H9 (cell line): ENCODE measurements at regions not wholly inside any gene's neighbourhood (a gene's known extent, or its start where the extent isn't known, plus 50 kb on each side); places are given as distances from the start of the nearest gene placed in this dataset.

Experiments
- DNase-seq: peaks from one replicate; pipeline ENCODE4 v3.0.0-alpha.2; 2017
- H2AFZ ChIP-seq: one replicate; pipeline ENCODE4 v1.6.1; 2013; ENCODE audit warnings: mild to moderate bottlenecking, low read length, control low read depth, moderate library complexity
- H2AK5ac ChIP-seq: 2 replicates; pipeline ENCODE4 v1.6.1; 2013; ENCODE audit warnings: low read length, control low read depth, mixed read lengths; ENCODE audit not compliant: insufficient read length
- H2BK120ac ChIP-seq: one replicate; pipeline ENCODE4 v1.6.1; 2013; ENCODE audit warnings: low read depth, mild to moderate bottlenecking, low read length, control low read depth, inconsistent platforms; ENCODE audit not compliant: poor library complexity, severe bottlenecking
- H2BK12ac ChIP-seq: 2 replicates; pipeline ENCODE4 v1.6.1; 2013; ENCODE audit warnings: low read length, control low read depth, mixed read lengths, low read depth; ENCODE audit not compliant: insufficient read length
- H2BK15ac ChIP-seq: 2 replicates; pipeline ENCODE4 v1.6.1; 2013; ENCODE audit warnings: low read depth, low read length, control low read depth
- H2BK20ac ChIP-seq: one replicate; pipeline ENCODE4 v1.6.1; 2013; ENCODE audit warnings: low read depth, mild to moderate bottlenecking, low read length, control low read depth, inconsistent platforms; ENCODE audit not compliant: poor library complexity, severe bottlenecking
- H2BK5ac ChIP-seq: 2 replicates; pipeline ENCODE4 v1.6.1; 2013; ENCODE audit warnings: low read length, control low read depth, mixed read lengths; ENCODE audit not compliant: insufficient read length
- H3K14ac ChIP-seq: 2 replicates; pipeline ENCODE4 v1.6.1; 2013; ENCODE audit warnings: low read length, control low read depth; ENCODE audit not compliant: insufficient read depth
- H3K18ac ChIP-seq: 2 replicates; pipeline ENCODE4 v1.6.1; 2013; ENCODE audit warnings: low read depth, mild to moderate bottlenecking, mixed read lengths, low read length, control low read depth; ENCODE audit not compliant: insufficient read length
- H3K23ac ChIP-seq: 2 replicates; pipeline ENCODE4 v1.6.1; 2013; ENCODE audit warnings: low read length, control low read depth, mixed read lengths, low read depth; ENCODE audit not compliant: insufficient read length
- H3K23me2 ChIP-seq: 2 replicates; pipeline ENCODE4 v1.6.1; 2013; ENCODE audit warnings: low read depth, mild to moderate bottlenecking, mixed read lengths, low read length, control low read depth; ENCODE audit not compliant: insufficient read length, poor library complexity, severe bottlenecking
- H3K27ac ChIP-seq: 2 replicates; pipeline ENCODE4 v1.5.1; 2013; ENCODE audit warnings: low read length, control low read depth, mixed read lengths, low read depth; ENCODE audit not compliant: insufficient read length
- H3K27me3 ChIP-seq: 2 replicates; pipeline ENCODE4 v1.6.1; 2013; ENCODE audit warnings: low read length, control low read depth, inconsistent platforms; ENCODE audit not compliant: insufficient read depth
- H3K4ac ChIP-seq: 2 replicates; pipeline ENCODE4 v1.6.1; 2013; ENCODE audit warnings: low read depth, mild to moderate bottlenecking, control low read depth, inconsistent platforms, low read length, moderate library complexity
- H3K4me1 ChIP-seq: 2 replicates; pipeline ENCODE4 v1.6.1; 2013; ENCODE audit warnings: low read length, control low read depth, inconsistent platforms; ENCODE audit not compliant: insufficient read depth
- H3K4me2 ChIP-seq: 2 replicates; pipeline ENCODE4 v1.6.1; 2013; ENCODE audit warnings: low read length, control low read depth, mixed read lengths; ENCODE audit not compliant: insufficient read length, insufficient read depth
- H3K56ac ChIP-seq: 2 replicates; pipeline ENCODE4 v1.6.1; 2013; ENCODE audit warnings: low read depth, mild to moderate bottlenecking, mixed read lengths, low read length, control low read depth; ENCODE audit not compliant: insufficient read length
- H3K79me1 ChIP-seq: 2 replicates; pipeline ENCODE4 v1.6.1; 2013; ENCODE audit warnings: low read depth, mild to moderate bottlenecking, moderate library complexity, low read length, control low read depth, inconsistent platforms; ENCODE audit not compliant: insufficient read depth, poor library complexity, severe bottlenecking
- H3K79me2 ChIP-seq: 2 replicates; pipeline ENCODE4 v1.6.1; 2013; ENCODE audit warnings: low read length, control low read depth, inconsistent platforms; ENCODE audit not compliant: insufficient read depth
- H3K9ac ChIP-seq: 2 replicates; pipeline ENCODE4 v1.6.1; 2013; ENCODE audit warnings: low read length, control low read depth, mixed read lengths; ENCODE audit not compliant: insufficient read length; ENCODE audit errors: extremely low read depth
- H3K9me3 ChIP-seq: one replicate; pipeline ENCODE4 v1.6.1; 2013; ENCODE audit warnings: low read depth, low read length, inconsistent platforms; ENCODE audit not compliant: control insufficient read depth
- H3T11ph ChIP-seq: one replicate; pipeline ENCODE4 v1.6.1; 2013; ENCODE audit warnings: mild to moderate bottlenecking, low read length, control low read depth, inconsistent platforms
- H4K20me1 ChIP-seq: one replicate; pipeline ENCODE4 v1.6.1; 2013; ENCODE audit not compliant: control insufficient read depth, insufficient read length, insufficient read depth
- H4K5ac ChIP-seq: 2 replicates; pipeline ENCODE4 v1.6.1; 2013; ENCODE audit warnings: low read depth, mild to moderate bottlenecking, mixed read lengths, low read length, control low read depth; ENCODE audit not compliant: insufficient read length
- H4K8ac ChIP-seq: replicated peaks from 2 replicates; pipeline ENCODE4 v1.6.1; 2013; ENCODE audit warnings: low read length, control low read depth, mixed read lengths, low read depth; ENCODE audit not compliant: insufficient read length
- H4K91ac ChIP-seq: 2 replicates; pipeline ENCODE4 v1.6.1; 2013; ENCODE audit warnings: low read depth, mild to moderate bottlenecking, moderate library complexity, mixed read lengths, low read length, control low read depth; ENCODE audit not compliant: insufficient read length
- H3K27ac Mint-ChIP-seq, 3 experiments: 2 replicates in 2 of 3; 3 replicates in 1 of 3; pipeline ENCODE4 v1.8.0; 2020 to 2021; ENCODE audit warnings: mixed read lengths in 3 of 3, mild to moderate bottlenecking in 1 of 3, moderate library complexity in 1 of 3
- H3K27me3 Mint-ChIP-seq: 2 replicates; pipeline ENCODE4 v1.8.0; 2021; ENCODE audit warnings: low read depth, mild to moderate bottlenecking, moderate library complexity, mixed read lengths
- H3K36me3 Mint-ChIP-seq, 3 experiments: 2 replicates in 2 of 3; 3 replicates in 1 of 3; pipeline ENCODE4 v1.8.0; 2020 to 2021; ENCODE audit warnings: low read depth in 3 of 3, mixed read lengths in 3 of 3; ENCODE audit not compliant: insufficient read depth in 1 of 3
- H3K4me1 Mint-ChIP-seq, 2 experiments: 2 replicates each; pipeline ENCODE4 v1.8.0; 2020; ENCODE audit warnings: mixed read lengths in 2 of 2
- H3K4me3 Mint-ChIP-seq, 2 experiments: 2 replicates in 1 of 2; 3 replicates in 1 of 2; pipeline ENCODE4 v1.8.0; 2020 to 2021; ENCODE audit warnings: mild to moderate bottlenecking in 2 of 2, mixed read lengths in 2 of 2, moderate library complexity in 1 of 2
- H3K9me3 Mint-ChIP-seq, 2 experiments: 2 replicates in 1 of 2; 3 replicates in 1 of 2; pipeline ENCODE4 v1.8.0; 2020; ENCODE audit warnings: mild to moderate bottlenecking in 2 of 2, mixed read lengths in 2 of 2, moderate library complexity in 1 of 2
- WGBS: extraction: QIAGEN DNeasy Blood & Tissue Kit; methylation state at CpG from one replicate; pipeline ENCODE4 v1.1.7; 2013; ENCODE audit warnings: missing lambda C conversion rate, low lambda C conversion rate, mixed read lengths; ENCODE audit not compliant: insufficient read length; ENCODE audit errors: extremely low coverage; 5-methylcytosine and 5-hydroxymethylcytosine counted together
- TF ChIP-seq, protein P1 (sequence below): fragments of 200-600 bp; sonication (generic); conservative IDR thresholded peaks from 3 replicates; pipeline ENCODE4 v1.8.0; 2021; ENCODE audit warnings: antibody characterized with exemption, mild to moderate bottlenecking

DNA sequence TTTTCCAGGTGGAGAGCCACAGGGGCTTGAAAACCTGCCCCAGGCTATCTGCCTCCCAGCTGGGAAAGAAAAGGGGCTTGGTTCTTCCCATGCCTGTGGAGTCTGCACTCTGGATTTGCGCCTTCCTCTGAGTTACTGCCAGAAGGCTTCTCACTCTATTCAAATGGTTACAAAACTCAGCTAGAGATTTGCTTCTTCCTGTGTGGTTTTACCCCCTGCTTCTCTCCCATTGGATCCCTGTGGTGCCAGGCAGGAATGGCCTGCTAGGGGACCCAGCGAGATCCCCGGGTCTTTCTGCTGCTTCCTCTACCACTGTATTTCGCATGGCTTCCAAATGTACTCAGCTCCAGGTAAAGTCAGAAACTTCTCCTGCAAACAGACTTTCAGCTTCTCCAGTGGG, 192.0 kb upstream of the HS3ST5 start:
- peaks cover 14 to 18% of the 10 kb centered on the region in 2 experiments for H3K4me1 Mint-ChIP-seq
- H3K23ac ChIP-seq = no peak overlapping the region
- peak overlapping the region; percentile 83 to 88 (median 83) for H3K27ac Mint-ChIP-seq
- H3K36me3 Mint-ChIP-seq = peaks cover 0 to 14% (median 6%) of the 10 kb centered on the region in 3 experiments; a peak in 4 of 7 replicates
- no peaks in the 10 kb centered on the region for H3K79me1 ChIP-seq
- no peak overlapping the region for H3T11ph ChIP-seq
- H2BK120ac ChIP-seq = no peak overlapping the region
- H4K5ac ChIP-seq = no peak overlapping the region
- no peak overlapping the region for H3K4ac ChIP-seq
- H3K79me2 ChIP-seq = no peaks in the 10 kb centered on the region
- H3K27me3 ChIP-seq = no peaks in the 10 kb centered on the region
- H4K20me1 ChIP-seq = no peaks in the 10 kb centered on the region
- H3K27me3 Mint-ChIP-seq = no peaks in the 10 kb centered on the region
- no peak overlapping the region for H3K27ac ChIP-seq
- H2BK12ac ChIP-seq = no peak overlapping the region
- H2AFZ ChIP-seq = no peak overlapping the region
- no peak overlapping the region for H3K4me2 ChIP-seq
- no peak overlapping the region for H4K8ac ChIP-seq
- no peak overlapping the region for H3K9ac ChIP-seq
- no CpG with 5 or more reads among the region's 4 CpGs for WGBS
- no peak overlapping the region for H3K4me3 Mint-ChIP-seq
- no peaks in the 10 kb centered on the region for H3K23me2 ChIP-seq
- no peak for DNase-seq
- H3K9me3 Mint-ChIP-seq = peaks cover 0 to 4% of the 10 kb centered on the region in 2 experiments; a peak in 2 of 5 replicates
- H2AK5ac ChIP-seq = no peak overlapping the region
- no peak overlapping the region for H2BK15ac ChIP-seq
- H2BK20ac ChIP-seq = no peak overlapping the region
- no peak overlapping the region for H2BK5ac ChIP-seq
- no peak overlapping the region for H3K14ac ChIP-seq
- no peaks in the 10 kb centered on the region for H3K9me3 ChIP-seq
- H3K18ac ChIP-seq = no peak overlapping the region
- no peaks in the 10 kb centered on the region for H3K4me1 ChIP-seq
- TF ChIP-seq, protein P1, sequence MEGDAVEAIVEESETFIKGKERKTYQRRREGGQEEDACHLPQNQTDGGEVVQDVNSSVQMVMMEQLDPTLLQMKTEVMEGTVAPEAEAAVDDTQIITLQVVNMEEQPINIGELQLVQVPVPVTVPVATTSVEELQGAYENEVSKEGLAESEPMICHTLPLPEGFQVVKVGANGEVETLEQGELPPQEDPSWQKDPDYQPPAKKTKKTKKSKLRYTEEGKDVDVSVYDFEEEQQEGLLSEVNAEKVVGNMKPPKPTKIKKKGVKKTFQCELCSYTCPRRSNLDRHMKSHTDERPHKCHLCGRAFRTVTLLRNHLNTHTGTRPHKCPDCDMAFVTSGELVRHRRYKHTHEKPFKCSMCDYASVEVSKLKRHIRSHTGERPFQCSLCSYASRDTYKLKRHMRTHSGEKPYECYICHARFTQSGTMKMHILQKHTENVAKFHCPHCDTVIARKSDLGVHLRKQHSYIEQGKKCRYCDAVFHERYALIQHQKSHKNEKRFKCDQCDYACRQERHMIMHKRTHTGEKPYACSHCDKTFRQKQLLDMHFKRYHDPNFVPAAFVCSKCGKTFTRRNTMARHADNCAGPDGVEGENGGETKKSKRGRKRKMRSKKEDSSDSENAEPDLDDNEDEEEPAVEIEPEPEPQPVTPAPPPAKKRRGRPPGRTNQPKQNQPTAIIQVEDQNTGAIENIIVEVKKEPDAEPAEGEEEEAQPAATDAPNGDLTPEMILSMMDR = no peak
- H4K91ac ChIP-seq = no peak overlapping the region
- H3K56ac ChIP-seq = no peak overlapping the region
